Vagina (tissue), 2 donors: ENCODE measurements at regions not wholly inside any gene's neighbourhood (a gene's known extent, or its start where the extent isn't known, plus 50 kb on each side); places are given as distances from the start of the nearest gene placed in this dataset.

Source experiments
- CTCF ChIP-seq, 3 experiments: fragments of 450-650 bp in 2 of 3; fragments of 200-600 bp in 1 of 3; sonication (generic) in 1 of 3; IDR thresholded peaks; one replicate each; pipeline ENCODE4 v1.5.1; 2017 to 2019; ENCODE audit warnings: antibody characterized with exemption in 3 of 3, mild to moderate bottlenecking in 2 of 3, moderate library complexity in 2 of 3
- POLR2A ChIP-seq, 2 donors: fragments of 450-650 bp; IDR thresholded peaks; one replicate each; pipeline ENCODE4 v1.6.1; 2017; ENCODE audit warnings: antibody characterized with exemption in 2 of 2, mild to moderate bottlenecking in 2 of 2, moderate library complexity in 2 of 2
- POLR2AphosphoS5 ChIP-seq, 2 donors: sonication (generic); formaldehyde crosslinking; IDR thresholded peaks; one replicate each; pipeline ENCODE4 v1.9.0; 2017; ENCODE audit warnings: antibody characterized with exemption in 2 of 2, mild to moderate bottlenecking in 2 of 2, low read depth in 1 of 2; ENCODE audit not compliant: insufficient read depth in 1 of 2

GRCh38 chr3:45332493-45332892, 55.9 kb upstream of the LARS2 start:
- TF ChIP-seq CTCF (IDR thresholded peaks at IDR 0.05), result no peak
- no peak for TF ChIP-seq POLR2A (IDR thresholded peaks at IDR 0.05)
- no peak for TF ChIP-seq POLR2AphosphoS5 (IDR thresholded peaks at IDR 0.05; ENCODE audit: insufficient read depth in 1 of 2, low read depth in 1 of 2)
